Astrocyte (in vitro differentiated cells and primary cell): ENCODE measurements at regions not wholly inside any gene's neighbourhood (a gene's known extent, or its start where the extent isn't known, plus 50 kb on each side); places are given as distances from the start of the nearest gene placed in this dataset.

Experiments
- EZH2 ChIP-seq: IDR thresholded peaks from 2 replicates; pipeline ENCODE4 v1.6.1; 2012; ENCODE audit warnings: mild to moderate bottlenecking, low read length, inconsistent platforms; ENCODE audit not compliant: insufficient read depth
- TF ChIP-seq, protein P1 (sequence below): IDR thresholded peaks from 2 replicates; pipeline ENCODE4 v1.5.1; 2011; ENCODE audit warnings: low read depth, mild to moderate bottlenecking, inconsistent platforms, low read length, moderate library complexity; ENCODE audit not compliant: insufficient read depth

DNA sequence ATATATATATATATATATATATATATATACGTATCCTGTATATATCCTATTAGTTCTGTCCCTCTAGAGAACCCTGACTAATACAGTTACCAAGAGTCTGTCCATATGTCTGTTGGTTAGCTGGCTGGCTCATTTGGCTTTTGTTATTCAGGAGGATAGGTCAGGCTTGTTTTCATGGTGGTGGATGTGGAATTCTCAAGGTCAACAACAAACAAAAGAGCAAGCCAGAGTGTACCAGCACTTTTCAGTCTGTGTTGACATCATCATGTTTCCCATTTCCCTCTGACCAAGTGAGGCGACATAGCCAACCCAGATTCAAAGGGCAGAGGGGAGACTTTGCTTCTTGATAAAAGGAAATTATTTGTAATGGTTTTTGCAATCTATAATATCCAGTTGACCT, 88.5 kb upstream of the PTCHD4 start:
- TF ChIP-seq, protein P1, sequence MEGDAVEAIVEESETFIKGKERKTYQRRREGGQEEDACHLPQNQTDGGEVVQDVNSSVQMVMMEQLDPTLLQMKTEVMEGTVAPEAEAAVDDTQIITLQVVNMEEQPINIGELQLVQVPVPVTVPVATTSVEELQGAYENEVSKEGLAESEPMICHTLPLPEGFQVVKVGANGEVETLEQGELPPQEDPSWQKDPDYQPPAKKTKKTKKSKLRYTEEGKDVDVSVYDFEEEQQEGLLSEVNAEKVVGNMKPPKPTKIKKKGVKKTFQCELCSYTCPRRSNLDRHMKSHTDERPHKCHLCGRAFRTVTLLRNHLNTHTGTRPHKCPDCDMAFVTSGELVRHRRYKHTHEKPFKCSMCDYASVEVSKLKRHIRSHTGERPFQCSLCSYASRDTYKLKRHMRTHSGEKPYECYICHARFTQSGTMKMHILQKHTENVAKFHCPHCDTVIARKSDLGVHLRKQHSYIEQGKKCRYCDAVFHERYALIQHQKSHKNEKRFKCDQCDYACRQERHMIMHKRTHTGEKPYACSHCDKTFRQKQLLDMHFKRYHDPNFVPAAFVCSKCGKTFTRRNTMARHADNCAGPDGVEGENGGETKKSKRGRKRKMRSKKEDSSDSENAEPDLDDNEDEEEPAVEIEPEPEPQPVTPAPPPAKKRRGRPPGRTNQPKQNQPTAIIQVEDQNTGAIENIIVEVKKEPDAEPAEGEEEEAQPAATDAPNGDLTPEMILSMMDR, result no peak
- no peak for TF ChIP-seq EZH2
